Progenitor cell of endocrine pancreas (in vitro differentiated cells): ENCODE measurements at regions not wholly inside any gene's neighbourhood (a gene's known extent, or its start where the extent isn't known, plus 50 kb on each side); places are given as distances from the start of the nearest gene placed in this dataset.

ENCODE experiments used
- DNase-seq: peaks from one replicate; pipeline ENCODE4 v3.0.0; 2021; ENCODE audit warnings: low spot score; ENCODE audit not compliant: unreplicated experiment
- H3K27ac Mint-ChIP-seq: 2 replicates; pipeline ENCODE4 v1.8.0; 2021; ENCODE audit warnings: mild to moderate bottlenecking, moderate library complexity, mixed read lengths
- H3K27me3 Mint-ChIP-seq: 2 replicates; pipeline ENCODE4 v1.8.0; 2021; ENCODE audit warnings: mixed read lengths
- H3K36me3 Mint-ChIP-seq: 2 replicates; pipeline ENCODE4 v1.8.0; 2022; ENCODE audit warnings: mixed read lengths; ENCODE audit not compliant: insufficient read depth
- H3K4me1 Mint-ChIP-seq: 2 replicates; pipeline ENCODE4 v1.8.0; 2021; ENCODE audit warnings: low read depth, mixed read lengths
- H3K4me3 Mint-ChIP-seq: 2 replicates; pipeline ENCODE4 v1.8.0; 2021; ENCODE audit warnings: low read depth, mild to moderate bottlenecking, moderate library complexity, mixed read lengths
- H3K9me3 Mint-ChIP-seq: 2 replicates; pipeline ENCODE4 v1.8.0; 2021; ENCODE audit warnings: low read depth, mixed read lengths
- CTCF ChIP-seq: fragments of 200-600 bp; sonication (generic); IDR thresholded peaks from one replicate; pipeline ENCODE4 v1.5.0; 2021; ENCODE audit warnings: antibody characterized with exemption, mild to moderate bottlenecking; ENCODE audit not compliant: unreplicated experiment

GRCh38 chr10:78295242-78295641 is 261.6 kb downstream of the RPS24 start:
- H3K4me1 Mint-ChIP-seq = peaks cover 41% of the 10 kb centered on the region
- H3K27me3 Mint-ChIP-seq = no peaks in the 10 kb centered on the region
- no peak for TF ChIP-seq CTCF
- no peaks in the 10 kb centered on the region for H3K36me3 Mint-ChIP-seq
- no peak for DNase-seq
- no peak overlapping the region for H3K4me3 Mint-ChIP-seq
- H3K9me3 Mint-ChIP-seq = no peaks in the 10 kb centered on the region
- H3K27ac Mint-ChIP-seq = no peak overlapping the region

GRCh38 chr10:78296785-78297184 is 263.1 kb downstream of the RPS24 start:
- TF ChIP-seq CTCF = no peak
- Mint-ChIP-seq H3K36me3 (no peaks in the 10 kb centered on the region), H3K9me3 (no peaks in the 10 kb centered on the region), H3K4me3 (no peak overlapping the region), H3K27me3 (no peaks in the 10 kb centered on the region), H3K4me1 (peaks cover 40% of the 10 kb centered on the region), H3K27ac (no peak overlapping the region)
- no peak for DNase-seq

GRCh38 chr10:78297997-78298396 is 264.3 kb downstream of the RPS24 start:
- Mint-ChIP-seq H3K4me3 (no peak overlapping the region), H3K4me1 (peaks cover 46% of the 10 kb centered on the region), H3K36me3 (no peaks in the 10 kb centered on the region), H3K27me3 (no peaks in the 10 kb centered on the region), H3K9me3 (no peaks in the 10 kb centered on the region), H3K27ac (no peak overlapping the region)
- TF ChIP-seq CTCF = no peak
- DNase-seq = no peak

- no peak for TF ChIP-seq CTCF
- no peaks in the 10 kb centered on the region for H3K36me3 Mint-ChIP-seq
- H3K27ac Mint-ChIP-seq = peak overlapping the region; percentile 2
- H3K4me3 Mint-ChIP-seq = no peak overlapping the region
- H3K27me3 Mint-ChIP-seq = no peaks in the 10 kb centered on the region
- H3K9me3 Mint-ChIP-seq = no peaks in the 10 kb centered on the region
- no peak for DNase-seq
- H3K4me1 Mint-ChIP-seq = peaks cover 42% of the 10 kb centered on the region
Measured at GRCh38 chr10:78298835-78299234, 265.2 kb downstream of the RPS24 start.

- peaks cover 35% of the 10 kb centered on the region for H3K4me1 Mint-ChIP-seq
- H3K36me3 Mint-ChIP-seq = no peaks in the 10 kb centered on the region
- no peak for TF ChIP-seq CTCF
- H3K27me3 Mint-ChIP-seq = no peaks in the 10 kb centered on the region
- no peak overlapping the region for H3K4me3 Mint-ChIP-seq
- no peak overlapping the region for H3K27ac Mint-ChIP-seq
- H3K9me3 Mint-ChIP-seq = no peaks in the 10 kb centered on the region
- no peak for DNase-seq
Measured at GRCh38 chr10:78299851-78300468, 266.3 kb downstream of the RPS24 start.
